ENCODE measurements at regions not wholly inside any gene's neighbourhood (a gene's known extent, or its start where the extent isn't known, plus 50 kb on each side); places are given as distances from the start of the nearest gene placed in this dataset.

DNA sequence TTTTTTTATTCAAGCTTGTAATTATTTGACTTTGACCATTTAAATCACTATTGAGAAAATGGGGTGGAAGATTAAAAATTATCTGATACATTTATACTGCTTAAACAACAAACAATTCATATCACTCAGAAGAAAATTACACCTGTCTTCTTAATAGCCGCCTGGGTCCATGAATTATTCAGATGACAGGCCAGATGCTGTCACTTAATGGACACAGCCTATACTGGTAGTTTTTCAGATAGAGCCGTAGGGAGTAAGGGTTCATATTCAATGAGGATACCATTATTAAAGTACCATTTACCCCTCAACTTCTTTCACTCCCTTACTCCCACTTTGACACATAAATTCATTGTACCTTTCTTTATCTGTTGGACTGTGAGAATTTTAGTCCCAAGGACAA lies 1193.4 kb upstream of the MAP3K7 start:
- TF ChIP-seq CTCF (IDR thresholded peaks at IDR 0.05) (no peak), MAZ (IDR thresholded peaks at IDR 0.05; ENCODE audit: borderline replicate concordance, low read depth, low read length) (no peak), REST (IDR thresholded peaks at IDR 0.05) (no peak), ELK1 (IDR thresholded peaks at IDR 0.05; ENCODE audit: low read depth, low read length) (no peak)
